ENCODE measurements at regions not wholly inside any gene's neighbourhood (a gene's known extent, or its start where the extent isn't known, plus 50 kb on each side); places are given as distances from the start of the nearest gene placed in this dataset.

- TF ChIP-seq, protein P1, sequence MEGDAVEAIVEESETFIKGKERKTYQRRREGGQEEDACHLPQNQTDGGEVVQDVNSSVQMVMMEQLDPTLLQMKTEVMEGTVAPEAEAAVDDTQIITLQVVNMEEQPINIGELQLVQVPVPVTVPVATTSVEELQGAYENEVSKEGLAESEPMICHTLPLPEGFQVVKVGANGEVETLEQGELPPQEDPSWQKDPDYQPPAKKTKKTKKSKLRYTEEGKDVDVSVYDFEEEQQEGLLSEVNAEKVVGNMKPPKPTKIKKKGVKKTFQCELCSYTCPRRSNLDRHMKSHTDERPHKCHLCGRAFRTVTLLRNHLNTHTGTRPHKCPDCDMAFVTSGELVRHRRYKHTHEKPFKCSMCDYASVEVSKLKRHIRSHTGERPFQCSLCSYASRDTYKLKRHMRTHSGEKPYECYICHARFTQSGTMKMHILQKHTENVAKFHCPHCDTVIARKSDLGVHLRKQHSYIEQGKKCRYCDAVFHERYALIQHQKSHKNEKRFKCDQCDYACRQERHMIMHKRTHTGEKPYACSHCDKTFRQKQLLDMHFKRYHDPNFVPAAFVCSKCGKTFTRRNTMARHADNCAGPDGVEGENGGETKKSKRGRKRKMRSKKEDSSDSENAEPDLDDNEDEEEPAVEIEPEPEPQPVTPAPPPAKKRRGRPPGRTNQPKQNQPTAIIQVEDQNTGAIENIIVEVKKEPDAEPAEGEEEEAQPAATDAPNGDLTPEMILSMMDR (IDR thresholded peaks at IDR 0.05): no peak
- no peak for TF ChIP-seq POLR2A (IDR thresholded peaks at IDR 0.05)
Measured at GRCh38 chr2:212923393-212923792, 228.0 kb downstream of the IKZF2 start.
